ENCODE measurements at regions not wholly inside any gene's neighbourhood (a gene's known extent, or its start where the extent isn't known, plus 50 kb on each side); places are given as distances from the start of the nearest gene placed in this dataset.

- TF ChIP-seq CTCF (IDR thresholded peaks at IDR 0.05) = no peak
- TF ChIP-seq POLR2A (IDR thresholded peaks at IDR 0.05) = no peak
These were observed 876.5 kb upstream of the INTU start for GRCh38 chr4:126756050-126756829.
